ENCODE measurements at regions not wholly inside any gene's neighbourhood (a gene's known extent, or its start where the extent isn't known, plus 50 kb on each side); places are given as distances from the start of the nearest gene placed in this dataset.
"Not testable (repeated sequence)": the region's sequence is repeated elsewhere in the genome, so short reads cannot be mapped to it uniquely, and the experiment has no call there.

DNA sequence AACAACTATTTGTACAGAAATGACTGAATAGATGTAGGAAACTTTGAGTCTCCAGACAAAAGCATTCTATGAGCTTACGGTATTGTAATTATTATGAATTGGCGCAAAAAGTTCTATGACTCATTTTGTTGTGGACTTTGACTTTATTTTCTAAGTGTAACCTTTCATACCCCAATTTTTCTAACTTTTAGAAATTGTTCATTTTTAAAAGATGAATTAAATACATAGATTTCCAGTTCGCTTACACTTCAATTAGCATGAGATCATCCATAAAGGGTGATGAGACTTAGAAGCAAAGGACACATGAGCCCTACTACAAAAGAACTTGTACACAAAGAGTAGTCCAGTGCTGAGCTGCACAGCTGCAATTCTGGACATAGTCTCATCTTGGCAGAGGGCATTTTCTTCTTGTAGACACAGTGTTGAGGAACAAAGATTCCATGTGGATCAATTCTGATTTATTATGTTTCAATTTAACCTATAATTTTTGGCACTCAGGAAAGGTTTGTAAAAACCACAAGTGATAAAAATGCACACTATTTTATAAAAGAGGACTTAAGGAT, 431.1 kb downstream of the LRRIQ3 start:
- DNase-seq, result no peak

GRCh38 chr1:73765551-73766233, 432.3 kb downstream of the LRRIQ3 start:
- no peak for DNase-seq

DNA sequence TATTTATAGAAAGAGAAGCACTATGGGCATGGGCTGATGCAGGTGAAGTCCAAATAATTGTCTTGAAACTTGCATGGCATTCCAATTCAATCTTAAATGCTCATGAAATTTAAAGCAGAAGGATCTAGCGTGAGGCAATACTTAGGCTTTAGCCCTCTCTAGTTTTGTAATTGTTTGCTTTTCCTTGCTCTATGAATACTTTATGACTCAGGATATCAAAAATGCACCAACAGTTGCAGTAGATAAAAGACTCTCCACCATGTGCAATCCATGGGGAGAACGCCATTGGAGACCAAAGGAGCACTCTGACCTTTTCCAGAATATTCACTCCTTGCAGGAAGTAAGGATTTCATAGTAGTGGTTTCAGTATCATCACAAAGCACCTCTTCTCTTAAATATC, 436.4 kb downstream of the LRRIQ3 start:
- no peak for DNase-seq

DNA sequence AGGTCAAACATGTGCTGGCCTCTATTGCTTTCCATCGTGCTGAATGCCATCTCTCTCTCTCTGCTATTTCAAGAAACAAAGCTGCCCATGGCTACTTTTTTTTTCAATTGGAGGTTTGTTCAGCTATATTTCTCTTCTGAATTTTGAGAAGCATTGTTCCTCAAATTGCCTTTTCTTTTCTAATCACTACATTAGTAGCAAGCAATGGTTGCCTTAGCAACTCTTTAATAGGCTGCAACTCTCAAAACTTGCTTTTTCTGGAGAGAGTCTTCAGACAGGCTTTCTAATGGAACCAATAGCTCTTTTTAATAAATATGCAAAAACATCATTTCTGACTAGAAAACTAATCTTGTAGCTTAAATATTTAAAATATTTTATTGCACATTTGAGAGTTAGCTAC, 439.0 kb downstream of the LRRIQ3 start:
- no peak for DNase-seq

GRCh38 chr1:73756817-73757216, 441.2 kb downstream of the LRRIQ3 start:
- DNase-seq, result no peak

DNA sequence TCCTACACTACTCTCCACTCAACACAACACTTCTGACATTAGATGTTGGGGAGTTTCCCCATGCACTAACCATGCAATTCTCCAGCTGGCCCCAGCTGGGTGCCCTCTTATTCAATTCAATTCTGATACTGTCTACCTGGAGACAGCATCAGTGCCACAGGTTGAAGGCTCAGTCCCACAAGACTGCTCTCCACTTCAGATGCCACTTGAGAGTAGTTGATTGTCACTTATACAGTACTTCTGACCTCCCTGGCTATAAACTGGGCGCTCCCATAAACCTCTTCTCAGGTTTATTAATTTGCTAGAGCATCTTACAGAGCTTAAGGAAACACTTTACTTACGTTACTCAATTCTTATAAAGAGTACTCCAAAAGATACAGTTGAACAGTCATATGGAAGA, 442.3 kb downstream of the LRRIQ3 start:
- DNase-seq, result no peak

GRCh38 chr1:73749996-73750395, 448.0 kb downstream of the LRRIQ3 start:
- no peak for DNase-seq

DNA sequence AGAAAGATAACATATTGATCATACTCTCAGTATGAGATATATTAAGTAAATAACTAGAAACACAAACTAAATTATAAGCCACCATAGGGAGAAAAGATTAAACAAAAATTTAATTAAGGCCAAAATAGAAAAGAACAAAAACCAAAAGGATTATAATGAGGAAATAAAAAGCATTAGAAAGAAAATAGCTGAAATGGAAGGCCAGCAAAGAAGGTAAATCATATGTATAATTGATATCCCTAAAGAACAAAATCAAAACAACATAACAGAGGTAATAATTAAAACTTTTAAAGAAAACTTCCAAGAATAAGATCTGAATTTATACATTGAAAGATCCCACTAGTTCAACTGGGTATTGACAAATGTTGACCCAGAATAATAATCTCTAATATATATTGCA, 453.0 kb downstream of the LRRIQ3 start:
- DNase-seq, result no peak

- DNase-seq, result no peak
Measured at GRCh38 chr1:73736125-73736524, 461.9 kb downstream of the LRRIQ3 start.

GRCh38 chr1:73727036-73727435, 470.9 kb downstream of the LRRIQ3 start:
- no peak for DNase-seq

- DNase-seq, result no peak
Measured at GRCh38 chr1:73722055-73722454, 475.9 kb downstream of the LRRIQ3 start.

GRCh38 chr1:73717976-73718375, 480.0 kb downstream of the LRRIQ3 start:
- DNase-seq, result no peak

DNA sequence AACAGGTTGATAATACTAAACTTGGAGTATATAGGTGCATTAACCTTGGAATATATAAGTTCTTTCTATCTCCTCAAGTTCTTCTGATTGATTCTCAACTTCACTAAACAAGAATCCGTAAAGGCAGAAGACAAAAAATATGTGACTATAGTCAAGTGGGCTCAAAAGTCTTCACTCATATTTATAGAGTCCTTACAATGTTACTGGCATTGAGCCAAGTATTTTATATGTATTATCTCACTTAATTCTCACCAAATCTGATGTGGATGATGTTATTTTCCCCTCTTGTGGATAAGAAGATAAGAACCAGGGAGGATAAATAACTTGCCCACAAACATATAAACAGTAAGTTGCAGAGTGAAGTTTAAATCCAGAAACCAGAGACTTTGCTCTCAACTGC, 486.9 kb downstream of the LRRIQ3 start:
- DNase-seq, result no peak

- DNase-seq, result no peak
Measured at GRCh38 chr1:73701826-73702225, 496.1 kb downstream of the LRRIQ3 start.

DNA sequence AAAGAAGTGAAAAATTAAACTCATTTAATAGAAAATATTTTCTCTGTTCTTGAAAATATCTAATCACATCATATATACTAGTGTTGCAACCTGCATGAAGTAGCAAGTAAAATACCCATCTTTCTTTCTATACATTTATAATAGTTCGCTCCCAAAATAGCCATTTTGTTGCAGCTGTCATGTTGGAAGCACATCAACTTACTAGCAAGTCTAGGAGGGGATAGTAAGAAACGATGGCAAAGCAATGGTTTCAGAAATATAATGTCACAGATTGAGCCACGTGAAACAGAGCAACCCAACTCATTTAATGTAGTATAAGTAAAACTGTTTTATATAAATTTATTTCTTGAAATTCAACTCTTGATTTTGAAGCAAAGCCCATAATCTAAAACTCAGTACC, 521.8 kb downstream of the LRRIQ3 start:
- no peak for DNase-seq

GRCh38 chr1:73674945-73675561, 522.9 kb downstream of the LRRIQ3 start:
- peak in 1 of 2 experiments; percentile 7 for DNase-seq

DNA sequence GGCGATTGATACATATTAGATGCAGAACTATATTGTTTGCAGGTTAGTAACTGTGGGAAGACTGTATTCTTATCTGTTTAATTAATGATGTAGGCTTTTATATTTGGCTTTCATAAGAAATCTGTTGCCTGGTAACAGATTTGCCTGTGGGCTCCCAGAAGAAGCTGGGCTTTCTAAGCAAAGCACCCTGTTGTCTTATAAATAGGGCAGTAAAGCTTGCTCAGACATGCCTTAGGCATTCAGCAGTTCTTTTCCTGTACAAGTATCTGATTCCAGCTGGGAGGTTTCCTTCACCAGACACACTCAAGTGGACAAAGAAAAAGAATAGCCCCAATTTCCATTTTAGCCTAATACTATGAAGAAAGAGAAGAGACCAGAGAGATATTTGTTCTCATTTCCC, 524.0 kb downstream of the LRRIQ3 start:
- no peak for DNase-seq

DNA sequence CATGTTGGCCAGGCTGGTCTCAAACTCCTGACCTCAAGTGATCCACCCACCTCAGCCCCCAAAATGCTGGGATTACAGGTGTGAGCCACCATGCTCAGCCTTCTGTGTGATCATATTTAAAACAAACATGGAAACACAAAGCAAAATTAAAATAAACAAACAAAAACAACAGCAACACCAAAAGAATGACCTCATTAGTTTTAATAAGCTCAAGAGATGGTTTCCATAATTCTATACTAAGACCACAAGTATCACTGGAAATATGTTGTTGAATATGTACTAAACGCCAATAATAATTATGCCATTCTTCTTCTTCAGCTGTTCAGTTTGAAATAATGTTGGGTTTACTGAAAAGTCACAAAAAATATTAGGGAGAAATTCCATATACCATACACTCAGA, 526.4 kb downstream of the LRRIQ3 start:
- no peak for DNase-seq

GRCh38 chr1:73667959-73668358, 530.0 kb downstream of the LRRIQ3 start:
- not testable (repeated sequence) for DNase-seq

GRCh38 chr1:73662526-73662925, 535.5 kb downstream of the LRRIQ3 start:
- DNase-seq, result no peak

DNA sequence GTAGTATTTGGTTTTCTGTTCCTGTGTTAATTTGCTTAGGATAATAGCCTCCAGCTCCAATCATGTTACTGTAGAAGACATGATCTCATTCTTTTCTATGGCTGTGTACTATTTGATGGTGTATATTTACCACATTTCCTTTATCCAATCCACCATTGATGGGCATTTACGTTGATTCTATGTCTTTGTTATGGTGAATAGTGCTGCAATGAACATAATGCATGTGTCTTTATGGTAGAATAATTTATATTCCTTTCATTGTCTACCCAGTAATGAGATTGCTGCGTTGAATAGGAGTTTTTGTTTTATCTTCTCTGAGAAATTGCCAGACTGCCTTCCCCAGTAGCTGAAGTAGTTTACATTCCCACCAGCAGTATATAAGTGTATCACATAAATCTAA, 538.8 kb downstream of the LRRIQ3 start:
- no peak for DNase-seq

- DNase-seq, result no peak
Measured at GRCh38 chr1:73654714-73655113, 543.3 kb downstream of the LRRIQ3 start.

- no peak for DNase-seq
Measured at GRCh38 chr1:73644198-73644597, 553.8 kb downstream of the LRRIQ3 start.

GRCh38 chr1:73639494-73639893, 558.5 kb downstream of the LRRIQ3 start:
- DNase-seq, result no peak

DNA sequence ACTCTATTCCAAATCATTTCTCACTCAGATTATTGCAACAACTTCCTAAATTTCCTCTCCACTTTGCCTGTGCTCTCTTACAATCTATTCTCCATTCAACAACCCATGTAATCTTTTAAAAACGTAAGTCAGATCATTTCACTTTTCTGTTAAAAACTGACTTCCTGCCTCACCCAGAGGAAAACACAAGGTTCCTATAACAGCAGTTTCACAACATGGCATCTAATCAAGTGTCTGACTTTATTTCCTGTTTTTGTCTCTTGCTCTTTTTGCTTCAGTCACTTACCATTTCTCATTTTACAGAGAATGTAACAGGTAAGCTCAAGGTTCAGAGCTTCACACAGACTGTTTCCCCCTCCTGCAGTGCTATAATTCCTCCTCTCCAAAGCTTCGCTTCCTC, 560.7 kb downstream of the LRRIQ3 start:
- no peak for DNase-seq

Measured in SW 1271 (cell line).